ENCODE measurements at regions not wholly inside any gene's neighbourhood (a gene's known extent, or its start where the extent isn't known, plus 50 kb on each side); places are given as distances from the start of the nearest gene placed in this dataset.

GRCh38 chr11:81515566-81515965 is 1218.1 kb downstream of the FAM181B start:
- intact Hi-C loops (cut with DNase I), result no loop called here

GRCh38 chr11:81497202-81497804 is 1236.4 kb downstream of the FAM181B start:
- TF ChIP-seq POLR2A (IDR thresholded peaks at IDR 0.05), result no peak
- TF ChIP-seq CTCF (IDR thresholded peaks at IDR 0.05), result peak in 4 of 6 experiments; percentile 24 to 54 (median 44)
- Histone ChIP-seq H3K27me3 (no peaks in the 10 kb centered on the region), H3K27ac (no peak overlapping the region), H3K36me3 (no peaks in the 10 kb centered on the region), H3K4me3 (no peak overlapping the region), H3K4me1 (no peaks in the 10 kb centered on the region), H3K9me3 (no peaks in the 10 kb centered on the region)
- intact Hi-C loops (cut with DNase I), result no loop called here
- DNase-seq, result no peak
- WGBS, 2 donors, result 15 to 18% methylated on average over 5 of the region's 5 CpGs

More at GRCh38 chr11:81515566-81515965, 1218.1 kb downstream of the FAM181B start:
- Histone ChIP-seq H3K4me3 (no peak overlapping the region), H3K27ac (no peak overlapping the region), H3K27me3 (no peaks in the 10 kb centered on the region), H3K4me1 (no peaks in the 10 kb centered on the region), H3K36me3 (no peaks in the 10 kb centered on the region), H3K9me3 (no peaks in the 10 kb centered on the region)
- no peak for DNase-seq
- TF ChIP-seq CTCF (IDR thresholded peaks at IDR 0.05) (no peak), POLR2A (IDR thresholded peaks at IDR 0.05) (no peak)

GRCh38 chr11:81496601-81497000 is 1237.1 kb downstream of the FAM181B start:
- intact Hi-C loops (cut with DNase I), result no loop called here
- no peak overlapping the region for H3K27ac ChIP-seq
- no peaks in the 10 kb centered on the region for H3K27me3 ChIP-seq
- no peaks in the 10 kb centered on the region for H3K9me3 ChIP-seq
- TF ChIP-seq CTCF (IDR thresholded peaks at IDR 0.05) (no peak), POLR2A (IDR thresholded peaks at IDR 0.05) (no peak)
- WGBS, 2 donors, result 42 to 64% methylated on average over 1 of the region's 1 CpG
- no peak for DNase-seq
- H3K36me3 ChIP-seq, result no peaks in the 10 kb centered on the region
- no peaks in the 10 kb centered on the region for H3K4me1 ChIP-seq
- H3K4me3 ChIP-seq, result no peak overlapping the region

GRCh38 chr11:81495699-81496292 is 1237.9 kb downstream of the FAM181B start:
- WGBS, 2 donors, result 71 to 76% methylated on average over 4 of the region's 4 CpGs
- Histone ChIP-seq H3K27me3 (no peaks in the 10 kb centered on the region), H3K4me1 (no peaks in the 10 kb centered on the region), H3K27ac (no peak overlapping the region), H3K4me3 (no peak overlapping the region), H3K36me3 (no peaks in the 10 kb centered on the region), H3K9me3 (no peaks in the 10 kb centered on the region)
- TF ChIP-seq CTCF (IDR thresholded peaks at IDR 0.05) (no peak), POLR2A (IDR thresholded peaks at IDR 0.05) (no peak)
- intact Hi-C loops (cut with DNase I), result no loop called here
- DNase-seq, result no peak

- Histone ChIP-seq H3K9me3 (no peaks in the 10 kb centered on the region), H3K4me1 (no peaks in the 10 kb centered on the region), H3K27me3 (no peaks in the 10 kb centered on the region), H3K27ac (no peak overlapping the region), H3K36me3 (no peaks in the 10 kb centered on the region), H3K4me3 (no peak overlapping the region)
- no peak for TF ChIP-seq POLR2A (IDR thresholded peaks at IDR 0.05)
- TF ChIP-seq CTCF (IDR thresholded peaks at IDR 0.05), result no peak
- no peak for DNase-seq
- intact Hi-C loops (cut with DNase I), result no loop called here
Observed at GRCh38 chr11:81494431-81494830, 1239.2 kb downstream of the FAM181B start.
